HCT116 (cell line): ENCODE measurements at regions not wholly inside any gene's neighbourhood (a gene's known extent, or its start where the extent isn't known, plus 50 kb on each side); places are given as distances from the start of the nearest gene placed in this dataset.

Experiments used
- ATAC-seq: fragments of 200-7000 bp; cut with Tn5 transposase; 2 replicates; pipeline ENCODE4 v1.9.1; 2020; ENCODE audit warnings: mild to moderate bottlenecking, moderate library complexity
- BruUV-seq: library from RNA; stranded (reverse); fragments of 400-500 nt; replicated peaks from 2 replicates; lab custom pipeline; 2021; lab: Mats Ljungman, UMichigan
- CTCF ChIA-PET: fragments of 300-600 bp; sonication (Branson Sonifier 250); formaldehyde crosslinking; loops from one replicate; lab custom pipeline; 2021; ENCODE audit warnings: antibody characterized with exemption; lab: Charles Lee
- POLR2A ChIA-PET: fragments of 300-600, 350-600 bp; sonication (Branson Sonifier 250); formaldehyde crosslinking; loops from one replicate; lab custom pipeline; 2021; ENCODE audit warnings: antibody characterized with exemption; lab: Charles Lee
- RAD21 ChIA-PET, 2 experiments: fragments of 300-600 bp; sonication (Branson Sonifier 250); formaldehyde crosslinking; loops; one replicate each; lab custom pipeline; 2023; ENCODE audit warnings: low total read pairs in 2 of 2; ENCODE audit not compliant: uncharacterized antibody in 2 of 2, unreplicated experiment in 2 of 2, low non-redundant PET in 1 of 2; lab: Charles Lee
- DNase-seq: peaks from one replicate; pipeline ENCODE4 v3.0.0-alpha.2; 2010; ENCODE audit warnings: low read depth, low spot score
- H2AFZ ChIP-seq: fragments of 200-600 bp; shearing (Covaris generic), sonication (generic); 2 replicates; pipeline ENCODE4 v1.6.1; 2017; ENCODE audit warnings: low read depth, mixed run types, mixed read lengths, antibody characterized with exemption, low read length; ENCODE audit not compliant: poor library complexity, severe bottlenecking
- H3K27ac ChIP-seq: 2 replicates; pipeline ENCODE4 v1.5.1; 2012; ENCODE audit warnings: low read depth, low read length
- H3K27me3 ChIP-seq: fragments of 200-600 bp; sonication (generic); 2 replicates; pipeline ENCODE4 v1.6.1; 2016; ENCODE audit warnings: mixed run types, low read length, mixed read lengths; ENCODE audit not compliant: insufficient read depth
- H3K36me3 ChIP-seq, 2 experiments: fragments of 200-500 bp in 1 of 2; fragments of 200-600 bp in 1 of 2; sonication (Bioruptor generic) in 1 of 2; sonication (generic) in 1 of 2; 2 replicates each; pipeline versions ENCODE4 v1.5.1 to v1.6.1; 2014 to 2016; ENCODE audit warnings: low read length in 2 of 2, inconsistent platforms in 1 of 2, mixed read lengths in 1 of 2, mixed run types in 1 of 2; ENCODE audit not compliant: insufficient read depth in 2 of 2, control insufficient read depth in 1 of 2
- H3K4me1 ChIP-seq, 2 experiments: fragments of 200-600 bp in 1 of 2; sonication (generic) in 1 of 2; 2 replicates each; pipeline versions ENCODE4 v1.5.1 to v1.6.1; 2012 to 2017; ENCODE audit warnings: low read length in 2 of 2, inconsistent platforms in 1 of 2, mild to moderate bottlenecking in 1 of 2, mixed read lengths in 1 of 2, mixed run types in 1 of 2, moderate library complexity in 1 of 2; ENCODE audit not compliant: insufficient read depth in 2 of 2, control insufficient read depth in 1 of 2
- H3K4me2 ChIP-seq: fragments of 200-600 bp; sonication (generic); 2 replicates; pipeline ENCODE4 v1.6.1; 2017; ENCODE audit warnings: mixed run types, low read length, mixed read lengths
- H3K4me3 ChIP-seq, 2 experiments: fragments of 200-600 bp in 1 of 2; sonication (generic) in 1 of 2; replicated peaks in 1 of 2; 2 replicates each; pipeline ENCODE4 v1.5.1; 2011 to 2016; ENCODE audit warnings: low read length in 2 of 2, control low read depth in 1 of 2, low read depth in 1 of 2, mild to moderate bottlenecking in 1 of 2, mixed read lengths in 1 of 2, mixed run types in 1 of 2
- H3K79me2 ChIP-seq: fragments of 200-600 bp; sonication (generic); 2 replicates; pipeline ENCODE4 v1.6.1; 2017; ENCODE audit warnings: mild to moderate bottlenecking, mixed run types, low read length, moderate library complexity, mixed read lengths; ENCODE audit not compliant: insufficient read depth
- H3K9ac ChIP-seq: fragments of 200-600 bp; sonication (generic); 2 replicates; pipeline ENCODE4 v1.6.1; 2016; ENCODE audit warnings: low read length, mixed read lengths
- H3K9me2 ChIP-seq: fragments of 200-600 bp; sonication (generic), shearing (Covaris generic); 2 replicates; pipeline ENCODE4 v1.6.1; 2017; ENCODE audit warnings: mixed run types, mild to moderate bottlenecking, moderate library complexity; ENCODE audit not compliant: insufficient read depth
- H3K9me3 ChIP-seq, 2 experiments: fragments of 200-500 bp in 1 of 2; fragments of 200-600 bp in 1 of 2; sonication (Bioruptor generic) in 1 of 2; sonication (generic) in 1 of 2; 2 replicates each; pipeline ENCODE4 v1.6.1; 2014 to 2017; ENCODE audit warnings: low read length in 2 of 2, mixed read lengths in 2 of 2, inconsistent platforms in 1 of 2, low read depth in 1 of 2, mild to moderate bottlenecking in 1 of 2, mixed run types in 1 of 2, moderate library complexity in 1 of 2; ENCODE audit not compliant: control insufficient read depth in 1 of 2, insufficient read depth in 1 of 2
- H4K20me1 ChIP-seq: fragments of 200-600 bp; sonication (generic), shearing (Covaris generic); 2 replicates; pipeline ENCODE4 v1.6.1; 2017; ENCODE audit warnings: mixed run types, mild to moderate bottlenecking, moderate library complexity; ENCODE audit not compliant: insufficient read depth
- ATF3 ChIP-seq: IDR thresholded peaks from 2 replicates; pipeline ENCODE4 v1.6.1; 2012
- CTCF ChIP-seq, 3 experiments: fragments of 200-600 bp in 1 of 3; sonication (generic) in 1 of 3; IDR thresholded peaks in 2 of 3; conservative IDR thresholded peaks in 1 of 3; 2 replicates each; pipeline ENCODE4 v1.5.1; 2012 to 2017; ENCODE audit warnings: low read depth in 2 of 3, low read length in 2 of 3, antibody characterized with exemption in 1 of 3, borderline replicate concordance in 1 of 3, control low read depth in 1 of 3, mild to moderate bottlenecking in 1 of 3, mixed read lengths in 1 of 3, mixed run types in 1 of 3, moderate library complexity in 1 of 3; ENCODE audit not compliant: insufficient read depth in 1 of 3
- POLR2AphosphoS5 ChIP-seq: IDR thresholded peaks from 2 replicates; pipeline ENCODE4 v1.6.1; 2011; ENCODE audit warnings: mild to moderate bottlenecking, low read depth, low read length, moderate library complexity
- REST ChIP-seq: IDR thresholded peaks from 2 replicates; pipeline ENCODE4 v1.6.1; 2012; ENCODE audit warnings: low read depth
- SIN3A ChIP-seq: IDR thresholded peaks from 2 replicates; pipeline ENCODE4 v1.6.1; 2012; ENCODE audit warnings: low read depth
- SRF ChIP-seq: IDR thresholded peaks from 2 replicates; pipeline ENCODE4 v1.6.1; 2012; ENCODE audit warnings: low read depth
- intact Hi-C: fragments of 100-400 bp; cut with micrococcal nuclease; formaldehyde crosslinking; loops from 2 replicates; pipeline ENCODE4 v1.10.0; 2022

- ChIA-PET POLR2A (no interaction called here), RAD21 (no interaction called here), CTCF (no interaction called here)
- no peak for ATAC-seq
- no peaks in the 10 kb centered on the region for H3K9me2 ChIP-seq
- no peaks in the 10 kb centered on the region for H3K36me3 ChIP-seq
- DNase-seq = no peak
- no peak overlapping the region for H2AFZ ChIP-seq
- H3K27ac ChIP-seq = no peak overlapping the region
- no peak overlapping the region for H3K9ac ChIP-seq
- intact Hi-C loops = no loop called here
- no peaks in the 10 kb centered on the region for H4K20me1 ChIP-seq
- H3K27me3 ChIP-seq = no peaks in the 10 kb centered on the region
- no peaks in the 10 kb centered on the region for H3K4me1 ChIP-seq
- BruUV-seq = no TSS peak
- H3K4me3 ChIP-seq = no peak overlapping the region
- no peak overlapping the region for H3K4me2 ChIP-seq
- no peaks in the 10 kb centered on the region for H3K79me2 ChIP-seq
- H3K9me3 ChIP-seq = no peaks in the 10 kb centered on the region
- no peak for TF ChIP-seq POLR2AphosphoS5
- TF ChIP-seq REST = no peak
- no peak for TF ChIP-seq CTCF (IDR thresholded peaks at IDR 0.05 in 2 of 3, conservative IDR thresholded peaks at IDR 0.05 in 1 of 3; ENCODE audit: borderline replicate concordance in 1 of 3, insufficient read depth in 1 of 3, low read depth in 2 of 3, low read length in 2 of 3)
- no peak for TF ChIP-seq SRF
- no peak for TF ChIP-seq ATF3
- no peak for TF ChIP-seq SIN3A
- TF ChIP-seq, all 23 proteins: peak for 0
These were observed 51.4 kb upstream of the LRIG2 start for GRCh38 chr1:113021430-113022085.
